NCI-H1694 (cell line): ENCODE measurements at regions not wholly inside any gene's neighbourhood (a gene's known extent, or its start where the extent isn't known, plus 50 kb on each side); places are given as distances from the start of the nearest gene placed in this dataset.

Experiments used
- DNase-seq: peaks from one replicate; lab custom pipeline; 2025; lab: John Stamatoyannopoulos, UW

GRCh38 chr10:31644931-31645633 is 283.5 kb downstream of the ARHGAP12 start:
- no peak for DNase-seq

DNA sequence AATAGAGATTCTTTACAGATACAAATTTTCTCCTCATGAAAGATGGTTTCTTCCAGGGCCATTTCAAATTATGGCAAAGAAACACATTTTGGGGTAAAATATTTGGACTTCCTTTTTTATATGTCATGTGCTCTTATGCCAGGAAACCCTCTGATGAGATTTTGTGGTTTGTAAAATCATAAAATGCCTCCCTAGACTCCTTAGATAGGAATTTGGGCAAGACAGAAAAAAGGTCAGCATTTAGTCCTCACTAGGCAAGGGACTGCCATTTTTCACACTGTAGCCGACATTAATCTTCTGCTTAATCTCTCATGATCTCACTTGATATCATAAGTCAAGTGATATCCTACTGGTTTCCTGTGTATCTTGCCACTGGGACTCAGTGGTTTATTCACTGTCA is 286.4 kb downstream of the ARHGAP12 start:
- DNase-seq = no peak

- no peak for DNase-seq
Measured at GRCh38 chr10:31635415-31636065, 293.1 kb downstream of the ARHGAP12 start.

GRCh38 chr10:31635009-31635408 is 293.6 kb downstream of the ARHGAP12 start:
- no peak for DNase-seq

- no peak for DNase-seq
Measured at GRCh38 chr10:31630861-31631567, 297.6 kb downstream of the ARHGAP12 start.

DNA sequence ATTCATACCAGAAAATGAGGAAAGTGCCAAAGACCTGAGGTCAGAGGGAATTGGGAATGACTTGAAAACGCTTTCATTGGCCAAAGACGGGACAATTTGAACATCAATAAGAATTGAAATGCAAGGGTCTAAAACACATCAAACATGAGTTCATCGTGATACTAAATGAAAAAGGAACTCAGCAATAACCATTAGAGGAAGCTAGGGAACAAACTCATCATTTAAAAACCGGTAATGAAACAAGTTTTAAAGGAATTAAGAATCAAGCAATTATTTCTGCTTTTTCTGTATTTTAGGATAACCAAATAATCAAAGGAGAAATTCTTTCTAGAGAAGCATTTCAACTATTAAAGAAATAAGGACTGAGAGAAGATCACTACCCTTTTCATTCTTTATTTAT is 303.1 kb downstream of the ARHGAP12 start:
- DNase-seq = no peak

- no peak for DNase-seq
Measured at GRCh38 chr10:31624611-31625010, 304.0 kb downstream of the ARHGAP12 start.

DNA sequence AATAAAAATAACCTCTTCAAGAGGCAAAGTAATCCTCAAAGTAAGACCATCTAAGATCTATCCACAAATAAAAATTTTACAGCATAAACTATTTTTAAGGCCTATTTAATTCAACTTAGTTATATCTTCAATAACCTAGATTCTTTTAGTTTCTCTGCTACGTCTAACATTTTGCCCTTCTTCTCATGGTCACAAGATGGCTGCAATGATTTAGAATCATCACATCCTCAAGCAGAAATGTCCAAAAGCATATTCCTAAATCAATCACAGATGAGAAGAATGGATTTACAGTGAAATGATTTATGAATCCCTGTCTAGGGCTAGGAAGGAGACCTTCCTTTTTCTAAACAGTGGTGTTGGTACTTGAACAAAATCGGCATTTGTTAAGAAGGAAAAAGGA is 304.7 kb downstream of the ARHGAP12 start:
- no peak for DNase-seq

GRCh38 chr10:31623466-31623865 is 304.4 kb downstream of the ZEB1 start:
- DNase-seq = no peak

DNA sequence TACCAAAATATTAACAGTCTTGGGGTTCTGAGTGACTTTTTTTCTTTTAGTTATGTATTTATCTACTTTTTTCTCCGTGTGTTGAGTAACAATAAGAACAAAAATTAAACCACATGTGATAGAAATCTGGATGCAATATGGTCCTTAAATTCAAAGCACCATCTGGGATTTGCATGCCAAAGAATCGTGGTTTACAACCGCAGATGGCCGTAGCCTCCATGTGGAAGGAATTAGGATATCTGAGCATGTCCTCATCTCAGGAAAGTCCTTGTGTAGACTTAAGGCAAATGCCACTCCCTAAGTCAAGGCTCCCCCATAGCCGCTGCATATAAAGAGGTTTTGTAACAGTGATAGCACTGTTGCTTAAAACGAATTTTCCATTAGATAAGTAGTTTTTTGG is 304.0 kb downstream of the ZEB1 start:
- DNase-seq = no peak

DNA sequence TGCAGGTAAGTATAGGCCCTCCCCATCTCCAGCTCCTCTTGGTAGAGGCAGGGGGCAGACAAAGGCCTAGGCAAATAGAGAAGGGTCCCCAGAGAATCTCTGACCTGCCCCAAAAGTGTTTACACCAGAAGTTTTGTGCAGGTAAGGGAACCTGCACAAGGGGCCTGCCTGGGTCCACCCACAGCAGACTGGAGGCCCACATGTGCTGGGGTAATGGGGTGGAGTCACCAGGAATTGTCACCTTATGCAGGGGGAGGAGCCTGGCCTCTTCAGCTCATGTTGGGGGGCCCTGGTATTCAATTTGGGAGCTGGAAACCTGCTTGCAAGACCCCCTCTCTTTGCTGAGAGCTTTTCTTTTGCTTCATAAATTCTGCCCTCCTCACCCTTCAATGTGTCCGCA is 302.7 kb downstream of the ZEB1 start:
- DNase-seq = no peak

- no peak for DNase-seq
Measured at GRCh38 chr10:31620226-31621151, 301.5 kb downstream of the ZEB1 start.

- no peak for DNase-seq
Measured at GRCh38 chr10:31619531-31620061, 300.6 kb downstream of the ZEB1 start.

DNA sequence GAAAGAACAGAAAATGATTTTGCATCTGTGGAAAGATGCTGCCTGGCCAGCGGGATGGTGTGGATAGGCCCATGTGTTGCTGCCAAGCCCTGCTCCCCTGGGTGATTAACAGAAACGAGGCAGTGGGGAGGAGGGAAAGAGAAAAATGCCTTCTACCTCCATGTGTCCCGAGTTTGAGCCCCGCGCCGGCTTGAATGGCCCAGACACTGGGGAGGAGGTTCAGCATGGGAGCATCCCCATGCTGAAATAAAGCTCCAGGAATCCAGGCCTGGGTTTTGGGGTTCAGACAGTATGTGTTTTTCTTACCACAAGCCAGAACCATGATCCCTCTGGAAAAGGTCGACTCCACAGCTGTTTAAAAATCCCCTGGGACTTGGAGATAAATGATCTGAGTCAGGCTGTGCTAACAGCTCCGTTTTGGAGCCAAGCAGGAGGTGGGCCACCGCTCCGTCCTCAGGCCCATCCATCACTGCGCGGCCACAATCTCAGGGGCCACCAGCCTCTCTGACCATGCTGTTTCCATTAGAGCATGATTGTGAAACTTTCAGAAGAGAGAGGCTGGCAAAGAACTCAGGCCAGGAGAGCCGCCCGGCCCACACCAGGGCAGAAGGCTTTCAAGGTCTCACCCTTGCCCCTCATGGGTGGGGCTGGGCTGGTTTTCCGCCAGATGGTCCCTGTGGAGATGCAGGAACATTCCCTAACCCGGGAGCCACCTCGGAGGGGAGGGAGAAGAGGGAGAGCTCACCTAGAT is 299.7 kb downstream of the ZEB1 start:
- DNase-seq = no peak

DNA sequence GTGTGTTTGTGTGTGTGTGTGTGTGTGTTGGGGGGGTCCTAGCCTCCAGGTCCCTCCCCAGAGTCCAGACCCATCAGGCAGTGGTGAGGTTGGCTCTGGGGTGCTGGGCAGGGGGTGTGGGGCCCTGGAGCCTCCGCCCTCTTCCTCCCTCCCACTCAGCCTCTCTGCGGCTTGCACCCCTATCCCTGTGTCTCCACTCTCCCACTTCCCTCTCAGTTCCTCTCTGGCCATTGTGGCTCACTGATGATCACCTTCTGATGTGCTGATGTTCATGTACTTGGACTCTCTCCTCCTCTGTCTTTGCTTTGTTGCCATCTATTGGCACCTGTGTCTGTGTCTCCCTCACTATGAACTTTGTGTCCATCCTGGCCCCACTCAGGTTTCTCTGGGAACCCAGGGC is 298.7 kb downstream of the ZEB1 start:
- no peak for DNase-seq

GRCh38 chr10:31617133-31617532 is 298.1 kb downstream of the ZEB1 start:
- DNase-seq = no peak

DNA sequence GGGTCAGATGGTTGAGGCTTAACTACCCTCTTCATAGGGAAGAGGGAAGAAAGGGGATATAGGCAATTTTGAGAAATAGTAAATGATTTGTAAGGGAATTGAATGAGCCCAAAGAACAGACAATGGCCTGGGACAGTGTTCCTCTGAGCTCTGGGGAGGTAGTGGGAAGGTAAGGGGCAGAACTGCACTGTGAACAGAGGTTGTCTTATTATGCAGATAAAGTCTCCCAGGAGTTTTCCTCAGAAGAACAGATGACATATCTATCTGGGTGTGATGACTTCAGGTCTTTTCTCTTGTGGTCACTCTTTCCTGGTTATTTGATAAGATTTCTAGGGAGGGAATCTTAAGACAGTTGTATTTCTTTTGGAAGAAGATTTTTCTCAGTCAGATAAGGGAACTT is 296.1 kb downstream of the ZEB1 start:
- no peak for DNase-seq

GRCh38 chr10:31614611-31615010 is 295.6 kb downstream of the ZEB1 start:
- no peak for DNase-seq

DNA sequence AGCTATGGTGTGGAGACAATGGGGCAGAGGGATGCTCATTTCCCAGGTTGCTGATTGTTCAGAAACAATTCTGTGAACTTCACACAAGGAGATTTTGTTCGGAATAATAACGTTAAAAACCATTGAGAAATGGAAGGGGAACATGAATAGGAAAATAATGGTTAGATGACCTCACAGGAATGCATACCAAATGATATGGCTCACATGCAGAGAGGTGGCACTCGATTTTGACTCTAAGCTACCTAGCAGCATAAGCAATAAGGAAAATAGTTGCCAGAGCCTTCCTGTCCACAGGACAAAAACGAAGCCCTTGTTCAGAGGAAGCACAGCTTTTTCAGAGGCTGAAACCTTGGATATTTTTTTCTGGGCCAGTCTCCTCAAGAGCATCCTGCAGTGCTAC is 293.1 kb downstream of the ZEB1 start:
- DNase-seq = no peak

DNA sequence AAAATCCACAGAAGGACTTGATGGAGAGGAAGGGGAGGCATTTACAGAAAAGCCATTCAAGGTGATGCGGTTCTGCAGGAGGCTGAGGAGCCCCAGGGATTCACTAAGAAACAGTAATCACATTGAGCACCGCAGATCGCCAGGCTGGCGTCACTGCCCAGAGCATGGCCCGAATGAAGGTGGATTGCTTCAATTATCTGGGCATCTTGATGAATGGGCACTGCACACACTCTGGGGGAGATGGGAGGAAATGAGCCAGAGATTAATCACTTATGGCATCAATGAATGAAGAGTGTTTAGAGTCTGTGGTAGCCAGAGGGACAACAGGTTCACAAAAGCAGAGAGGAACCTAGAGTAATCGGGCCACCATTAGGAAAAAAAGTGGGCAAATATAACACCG is 292.1 kb downstream of the ZEB1 start:
- no peak for DNase-seq

- no peak for DNase-seq
Measured at GRCh38 chr10:31607481-31607880, 288.5 kb downstream of the ZEB1 start.
